ENCODE measurements at regions not wholly inside any gene's neighbourhood (a gene's known extent, or its start where the extent isn't known, plus 50 kb on each side); places are given as distances from the start of the nearest gene placed in this dataset.
A peak's percentile ranks its signal among the peaks of the same experiment; 100 is the strongest.

GRCh38 chr4:171022824-171023230 is 790.4 kb upstream of the GALNTL6 start:
- no peak overlapping the region for H2BK12ac ChIP-seq (ENCODE audit: low read depth, low read length)
- no peak overlapping the region for H2BK20ac ChIP-seq (ENCODE audit: low read length)
- CTCF ChIA-PET (ENCODE audit: partially characterized antibody), result interaction anchor here (1.3 kb wide), 1 partner anchor 32 kb away, joined by 4 read pairs; no protein-coding TSS in a partner anchor
- H3K4me3 ChIP-seq (ENCODE audit: extremely low read depth in 1 of 4, insufficient read depth in 2 of 4, low read depth in 3 of 4, low read length in 4 of 4), result peak overlapping the region in 1 of 4 experiments; percentile 22; a peak in 2 of 8 replicates
- no peaks in the 10 kb centered on the region for H3K9me3 ChIP-seq (ENCODE audit: insufficient read depth in 2 of 2, low read depth in 1 of 2, low read length in 1 of 2)
- no peaks in the 10 kb centered on the region for H3K79me1 ChIP-seq (ENCODE audit: low read depth, low read length)
- H3K27ac ChIP-seq (ENCODE audit: low read depth, low read length), result 0 out of 2 replicates have a peak overlapping the region, but pooled peaks have one; percentile 21
- H3K36me3 ChIP-seq (ENCODE audit: control insufficient read depth in 2 of 4, insufficient read depth in 4 of 4, low read length in 3 of 4), result peaks cover 0 to 5% (median 0%) of the 10 kb centered on the region in 4 experiments; a peak in 2 of 8 replicates
- no peak overlapping the region for H2BK120ac ChIP-seq (replicated peaks; ENCODE audit: low read depth, low read length)
- no peak overlapping the region for H3K18ac ChIP-seq (ENCODE audit: extremely low read depth, low read length)
- H4K8ac ChIP-seq (ENCODE audit: extremely low read depth, insufficient read depth, low read length), result no peak overlapping the region
- no peaks in the 10 kb centered on the region for H4K20me1 ChIP-seq (replicated peaks in 1 of 2; ENCODE audit: control insufficient read depth in 1 of 2, insufficient read depth in 2 of 2, low read length in 2 of 2)
- H4K5ac ChIP-seq (ENCODE audit: insufficient read length, low read depth, low read length), result peak overlapping the region; percentile 27
- peak overlapping the region; percentile 36 to 41; a peak in 3 of 4 replicates for H3K4me2 ChIP-seq (ENCODE audit: insufficient read depth in 1 of 2, low read depth in 2 of 2, low read length in 2 of 2)
- H3K4me1 ChIP-seq (replicated peaks in 1 of 4; ENCODE audit: control insufficient read depth in 3 of 4, insufficient read depth in 4 of 4, low read length in 3 of 4), result peaks cover 2 to 16% (median 3%) of the 10 kb centered on the region in 4 experiments; a peak in 3 of 7 replicates
- no peak overlapping the region for H3K14ac ChIP-seq (ENCODE audit: insufficient read length)
- POLR2A ChIA-PET (ENCODE audit: partially characterized antibody), result interaction anchor here (0.6 kb wide), 1 partner anchor 653 kb away, joined by 3 read pairs; no protein-coding TSS in a partner anchor
- 29% methylated on average over 3 of the region's 3 CpGs; no CpG with 5 or more reads in 1 of the 2 experiments for WGBS, 2 experiments (ENCODE audit: extremely low coverage in 1 of 2, insufficient coverage in 1 of 2, insufficient read length in 1 of 2, insufficient replicate concordance in 2 of 2, low coverage in 1 of 2, low lambda C conversion rate in 2 of 2, missing lambda C conversion rate in 1 of 2)
- H3K23me2 ChIP-seq (ENCODE audit: low read depth, low read length), result no peaks in the 10 kb centered on the region
- no peak overlapping the region for H3K56ac ChIP-seq (replicated peaks; ENCODE audit: insufficient read length, low read depth, low read length)
- H4K91ac ChIP-seq (replicated peaks; ENCODE audit: insufficient read length, low read length), result no peak overlapping the region
- peak; percentile 88 for FAIRE-seq
- peak overlapping the region; percentile 5; the same call in 1 of the 2 replicates for H2BK5ac ChIP-seq (ENCODE audit: low read depth, low read length)
- no peak overlapping the region for H3K9ac ChIP-seq (replicated peaks in 1 of 4; ENCODE audit: extremely low read depth in 1 of 4, low read depth in 3 of 4, low read length in 3 of 4)
- no peak overlapping the region for H3K4ac ChIP-seq (replicated peaks; ENCODE audit: insufficient read length, low read depth, low read length)
- peak in 1 of 2 experiments; percentile 21 for DNase-seq (ENCODE audit: low read depth in 1 of 2, low spot score in 2 of 2)
- H2AK5ac ChIP-seq (ENCODE audit: low read depth, low read length), result no peak overlapping the region
- no peak overlapping the region for H2AFZ ChIP-seq (ENCODE audit: low read length)
- H3K27me3 ChIP-seq (replicated peaks in 1 of 4; ENCODE audit: control insufficient read depth in 3 of 4, extremely low read depth in 1 of 4, insufficient read depth in 3 of 4, low read length in 3 of 4), result no peaks in the 10 kb centered on the region
- H3K23ac ChIP-seq (ENCODE audit: insufficient read length), result no peak overlapping the region
- no peaks in the 10 kb centered on the region for H3K79me2 ChIP-seq (ENCODE audit: control insufficient read depth in 1 of 2, insufficient read depth in 2 of 2, low read length in 2 of 2)
- H2BK15ac ChIP-seq (ENCODE audit: low read length), result no peak overlapping the region
- no peak for TF ChIP-seq SP4 (IDR thresholded peaks at IDR 0.05; ENCODE audit: low read length)
- no peak for TF ChIP-seq MAFK (IDR thresholded peaks at IDR 0.05; ENCODE audit: low read depth, low read length)
- TF ChIP-seq GABPA (IDR thresholded peaks at IDR 0.05; ENCODE audit: borderline replicate concordance, insufficient read depth, low read length), result no peak
- no peak for TF ChIP-seq ATF3 (IDR thresholded peaks at IDR 0.05; ENCODE audit: insufficient read depth, low read depth, low read length)
- no peak for TF ChIP-seq POU5F1 (IDR thresholded peaks at IDR 0.05; ENCODE audit: low read depth, low read length)
